GM19035 (cell line): ENCODE measurements at regions not wholly inside any gene's neighbourhood (a gene's known extent, or its start where the extent isn't known, plus 50 kb on each side); places are given as distances from the start of the nearest gene placed in this dataset.
A peak's percentile ranks its signal among the peaks of the same experiment; 100 is the strongest.

Experiments used
- ATAC-seq: cut with Tn5 transposase; IDR thresholded peaks from one replicate; pipeline ENCODE4 v1.9.1; 2021; ENCODE audit not compliant: unreplicated experiment

DNA sequence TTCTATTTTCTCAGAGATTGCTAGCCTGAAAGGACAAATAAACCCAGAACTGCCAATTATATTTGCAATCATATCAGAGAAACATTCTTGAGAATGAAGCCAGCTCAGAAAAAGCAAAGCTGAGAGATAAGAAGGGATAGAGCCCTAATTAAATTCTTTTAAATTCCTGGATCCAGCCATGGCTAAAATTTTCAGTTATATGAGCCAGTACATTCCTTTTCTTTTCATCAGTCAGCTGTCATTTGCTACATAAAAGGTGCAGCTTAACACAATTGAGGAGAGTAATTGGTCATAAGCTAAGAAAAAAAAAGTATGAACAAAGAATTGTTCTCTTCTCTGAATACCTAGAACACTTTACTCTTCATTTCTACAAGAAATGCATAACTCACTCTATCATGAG lies 303.5 kb upstream of the FIGN start:
- no peak for ATAC-seq

DNA sequence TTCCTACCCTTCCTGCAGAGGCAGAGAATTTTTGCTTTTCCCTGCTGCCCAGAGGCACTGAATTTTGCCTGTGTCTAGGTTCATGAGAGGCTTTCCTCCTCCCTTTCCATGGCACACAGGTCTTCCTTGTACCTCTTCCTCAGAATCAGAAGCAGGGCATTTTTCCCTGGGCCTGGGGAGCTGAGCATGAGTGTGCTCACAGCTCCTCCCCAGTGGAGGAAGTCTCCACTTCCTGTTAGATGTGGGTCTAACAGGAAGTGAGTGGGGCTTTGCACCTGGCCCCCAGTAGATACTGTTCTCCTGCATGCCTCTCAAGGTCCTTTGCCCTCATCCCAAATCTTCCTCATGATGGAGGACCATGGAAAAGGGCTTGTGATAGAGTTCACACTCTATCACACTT lies 297.2 kb upstream of the FIGN start:
- ATAC-seq: no peak

DNA sequence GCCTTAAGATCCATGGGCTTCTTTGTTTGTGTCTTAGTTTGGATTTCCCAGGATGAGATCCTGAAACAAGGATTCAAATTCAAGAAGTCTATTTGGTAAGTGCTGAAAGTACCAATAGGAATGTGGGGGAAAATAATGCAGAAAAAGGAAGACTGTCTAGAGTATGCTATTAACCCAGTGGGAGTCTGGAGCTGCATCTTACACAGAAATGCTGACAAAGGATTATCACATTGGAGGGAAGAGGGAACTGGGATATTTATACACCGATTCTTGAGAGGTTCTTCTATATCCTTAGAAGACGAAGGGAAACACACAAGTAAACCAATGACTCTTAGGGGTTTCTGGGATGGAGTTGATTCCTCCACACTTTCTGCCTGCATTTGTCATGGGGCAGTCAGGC lies 294.8 kb upstream of the FIGN start:
- ATAC-seq: no peak

DNA sequence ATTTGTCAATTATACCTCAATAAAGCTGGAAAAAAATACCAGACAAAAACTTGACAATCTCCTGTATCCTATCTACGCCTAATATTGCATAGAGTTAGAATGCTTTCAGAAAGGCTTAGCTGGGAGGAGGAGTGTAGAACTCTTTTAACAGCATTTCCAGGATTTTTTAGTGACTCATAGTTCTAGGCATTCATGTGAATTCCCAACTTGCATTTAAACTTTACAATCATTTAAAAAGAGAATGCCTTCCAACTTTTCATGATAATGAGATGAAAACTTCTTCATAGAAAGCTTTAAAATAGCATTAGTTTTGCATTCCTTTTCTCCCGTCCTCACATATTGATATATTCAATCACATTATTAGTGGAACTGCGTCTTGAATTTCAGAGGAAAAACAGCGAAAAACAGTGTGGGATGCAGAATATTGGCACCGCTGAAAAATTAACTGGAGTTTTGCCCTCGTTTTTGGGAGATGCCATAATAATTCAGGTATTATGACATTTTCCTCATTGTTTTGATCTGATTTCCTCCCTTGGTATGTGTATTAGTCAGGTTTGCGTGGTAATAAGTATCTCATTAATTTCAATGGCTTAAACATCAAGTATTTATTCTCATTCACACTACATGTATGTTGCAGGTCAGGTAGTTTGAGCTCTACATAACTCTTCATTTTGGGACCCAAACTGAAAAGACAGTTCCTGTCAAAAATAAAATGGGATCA lies 293.2 kb upstream of the FIGN start:
- no peak for ATAC-seq

- ATAC-seq: no peak
Observed at GRCh38 chr2:164024396-164024795, 288.6 kb upstream of the FIGN start.

DNA sequence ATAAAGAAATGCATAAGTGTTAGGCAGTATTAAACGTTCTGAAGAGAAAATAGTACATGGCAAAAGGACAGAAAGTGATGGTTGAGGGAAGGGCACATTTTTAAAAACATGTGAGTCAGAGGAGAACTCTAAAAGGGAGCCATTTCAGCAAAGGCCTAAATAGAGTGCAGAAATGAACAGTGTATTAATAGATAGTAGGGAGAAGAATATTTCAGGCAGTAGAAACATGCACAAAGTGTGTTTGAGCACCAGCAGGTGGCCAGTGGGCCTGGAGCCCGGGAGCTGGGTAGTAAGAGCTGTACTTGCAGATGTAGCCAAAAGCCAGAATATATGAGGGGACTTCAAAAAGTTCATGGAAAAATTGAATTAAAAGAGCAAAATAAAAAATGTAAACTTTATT lies 288.1 kb upstream of the FIGN start:
- no peak for ATAC-seq

DNA sequence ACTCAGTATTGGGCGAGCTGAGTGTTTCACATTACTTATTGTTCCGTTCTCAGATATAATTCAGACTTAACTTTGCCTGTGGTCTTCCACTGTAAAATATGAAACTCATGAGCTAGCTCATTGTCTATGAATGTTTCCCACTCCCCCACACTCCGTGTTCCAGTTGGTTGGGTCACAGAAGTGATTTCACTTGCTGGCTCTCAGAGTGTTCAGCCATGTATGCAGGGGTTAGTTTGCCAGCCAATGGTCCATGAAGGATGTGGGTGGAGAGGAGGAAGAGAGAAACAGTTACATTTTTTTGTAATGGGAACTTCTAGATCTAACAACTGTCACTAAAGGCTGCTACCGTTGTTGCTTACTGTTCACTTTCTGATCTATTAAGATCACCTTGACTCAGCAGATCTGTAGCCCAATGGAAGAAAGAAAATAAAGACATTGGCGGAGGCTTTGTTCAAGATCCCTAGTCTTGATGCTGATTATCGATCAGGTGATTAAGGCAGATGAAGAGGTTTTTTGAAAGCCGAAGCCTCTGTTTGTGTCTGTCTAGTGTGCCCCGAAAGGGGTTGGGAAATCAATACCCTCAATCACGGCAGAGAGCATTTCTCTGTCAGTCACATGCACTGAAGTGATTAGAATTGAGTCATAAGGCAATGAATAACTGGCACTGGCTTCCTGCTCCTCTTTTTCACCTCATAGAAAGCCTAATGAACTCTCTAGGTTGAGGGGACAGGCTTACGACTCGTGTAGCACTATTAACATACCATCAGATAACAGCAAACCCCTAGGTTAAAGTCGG lies 279.7 kb upstream of the FIGN start:
- ATAC-seq: peak; percentile 90

DNA sequence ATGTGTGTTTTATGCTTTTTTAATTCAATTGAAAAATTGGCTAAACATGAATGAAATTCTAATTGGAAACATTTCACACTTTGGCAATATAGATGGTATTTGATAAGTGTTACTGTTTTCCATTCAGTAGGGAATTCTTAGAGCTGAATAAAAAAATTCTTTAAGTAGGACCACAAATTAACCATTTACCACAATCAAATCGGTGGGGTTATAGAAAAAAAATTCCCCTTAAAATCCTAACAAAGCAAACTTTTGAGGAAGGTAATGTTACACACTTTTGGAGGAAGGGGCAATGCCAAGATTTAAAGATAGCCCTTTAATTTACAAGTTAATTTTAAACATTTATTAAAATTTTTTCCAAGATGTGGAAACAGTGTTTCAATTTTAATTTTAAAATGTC lies 279.0 kb upstream of the FIGN start:
- ATAC-seq: no peak

DNA sequence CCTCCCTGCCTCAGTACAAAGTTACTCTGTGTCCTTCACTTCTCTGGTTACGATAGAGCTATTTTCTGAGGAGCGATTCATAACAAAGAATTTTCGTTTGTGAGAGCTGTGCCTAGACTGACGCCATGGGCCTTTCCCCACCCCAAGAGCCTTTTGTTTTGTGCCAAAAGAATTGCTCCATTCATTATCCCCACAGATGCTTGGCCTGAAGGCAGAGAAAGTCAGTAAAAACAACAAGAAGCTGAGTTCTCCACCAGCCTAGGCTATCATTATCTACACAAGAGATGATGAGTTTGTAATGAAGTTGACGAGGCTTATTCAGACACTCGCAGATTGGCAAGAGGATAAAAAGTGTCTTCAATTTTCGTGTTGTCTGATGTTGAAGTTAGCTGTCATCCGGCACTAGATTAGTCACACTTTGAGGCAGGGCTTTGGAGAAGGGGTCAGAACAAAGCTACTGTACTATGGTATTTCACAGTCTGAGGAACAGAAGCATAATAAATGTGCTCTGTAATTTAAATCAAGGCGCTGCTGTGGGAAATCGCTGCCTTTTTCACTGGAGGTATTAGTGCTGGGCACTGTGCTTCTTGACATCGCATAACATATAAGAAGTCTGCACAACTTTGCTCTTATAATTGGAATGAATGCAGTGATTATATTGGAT lies 278.4 kb upstream of the FIGN start:
- ATAC-seq: no peak

- no peak for ATAC-seq
Observed at GRCh38 chr2:164012581-164012980, 276.8 kb upstream of the FIGN start.

DNA sequence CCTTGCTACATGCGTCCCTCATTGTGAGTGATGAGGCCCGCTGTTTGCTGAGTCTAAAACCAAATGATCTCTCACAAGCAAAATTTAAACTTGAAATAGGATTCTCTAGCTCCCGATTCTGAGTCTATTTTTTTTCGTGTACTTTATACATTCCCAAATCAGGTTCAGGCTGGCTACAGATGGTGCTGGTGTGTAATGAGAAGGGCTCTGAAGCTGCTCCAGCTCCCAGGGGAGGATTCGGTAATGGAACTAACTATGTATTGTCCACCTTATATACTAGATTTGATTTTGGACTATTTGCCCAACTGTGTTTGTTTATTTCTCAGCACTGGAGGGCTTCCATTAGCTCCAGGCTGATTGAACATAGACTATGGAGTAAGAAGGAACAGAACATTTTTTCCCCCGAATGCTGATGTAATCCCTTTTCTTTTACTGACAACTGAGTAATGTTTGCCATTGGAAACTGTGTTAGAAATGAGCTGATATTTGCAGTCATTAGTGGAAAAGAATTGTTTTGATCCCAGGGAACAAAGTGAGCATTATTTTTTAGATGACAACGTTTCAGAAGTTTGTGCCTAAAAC lies 274.0 kb upstream of the FIGN start:
- no peak for ATAC-seq

DNA sequence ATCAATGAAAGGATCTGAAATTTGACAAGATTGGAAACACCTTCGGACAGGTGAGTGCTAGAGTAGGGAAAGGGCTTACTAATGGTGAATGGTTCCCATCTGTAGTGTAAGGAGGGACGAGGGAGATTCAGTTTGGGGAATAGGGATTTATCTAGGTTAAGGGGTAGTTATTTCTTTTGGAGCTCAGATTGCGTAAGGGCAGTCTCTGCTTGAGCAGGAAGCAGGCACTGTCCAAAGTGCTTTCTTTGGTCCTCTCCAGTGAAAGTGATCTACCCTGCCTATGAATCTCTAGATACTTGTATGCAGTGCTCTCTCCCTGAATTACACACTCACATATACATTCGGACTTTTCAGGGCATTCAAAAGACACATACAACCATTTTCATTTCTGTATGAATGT lies 272.9 kb upstream of the FIGN start:
- ATAC-seq: no peak

GRCh38 chr2:164006704-164007103 lies 270.9 kb upstream of the FIGN start:
- no peak for ATAC-seq

GRCh38 chr2:164000176-164000575 lies 264.4 kb upstream of the FIGN start:
- no peak for ATAC-seq

- no peak for ATAC-seq
Observed at GRCh38 chr2:163997466-163997865, 261.7 kb upstream of the FIGN start.

GRCh38 chr2:163990541-163990940 lies 254.7 kb upstream of the FIGN start:
- ATAC-seq: no peak

- ATAC-seq: no peak
Observed at GRCh38 chr2:163990101-163990500, 254.3 kb upstream of the FIGN start.

DNA sequence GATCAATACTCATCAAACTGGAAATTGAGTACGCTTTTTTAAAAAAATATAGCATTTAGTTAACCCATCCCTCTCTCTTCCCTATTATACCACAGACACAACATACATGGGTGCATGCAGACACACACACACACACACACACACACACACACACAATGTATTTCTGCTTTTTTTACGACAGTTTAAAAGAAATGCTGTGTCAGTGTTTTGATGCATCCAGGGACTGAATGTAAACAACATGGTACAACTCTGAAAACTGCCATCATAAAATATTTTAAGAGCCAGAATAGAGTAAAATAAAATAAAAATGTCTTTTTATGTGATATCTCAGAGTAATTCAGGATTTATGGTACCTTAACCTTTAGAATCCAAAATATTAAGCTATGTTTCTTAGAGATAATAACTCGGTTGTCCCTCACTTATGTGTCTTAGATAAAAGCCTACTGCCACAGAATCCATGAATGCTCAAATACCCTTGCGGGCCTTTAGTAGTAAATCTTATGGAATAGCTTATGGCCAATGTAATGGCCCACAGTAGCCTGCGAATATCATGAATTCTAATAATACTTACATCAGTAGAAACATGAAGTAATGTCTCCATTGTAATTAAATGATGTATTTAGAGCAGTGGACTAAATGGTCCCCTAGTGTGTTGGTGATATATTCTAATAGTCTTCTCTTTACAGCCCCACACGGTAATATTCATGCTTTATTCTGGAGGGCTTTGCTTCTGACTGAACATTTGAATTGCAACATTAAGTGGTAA lies 251.6 kb upstream of the FIGN start:
- ATAC-seq: no peak

- ATAC-seq: no peak
Observed at GRCh38 chr2:163984986-163985385, 249.2 kb upstream of the FIGN start.

DNA sequence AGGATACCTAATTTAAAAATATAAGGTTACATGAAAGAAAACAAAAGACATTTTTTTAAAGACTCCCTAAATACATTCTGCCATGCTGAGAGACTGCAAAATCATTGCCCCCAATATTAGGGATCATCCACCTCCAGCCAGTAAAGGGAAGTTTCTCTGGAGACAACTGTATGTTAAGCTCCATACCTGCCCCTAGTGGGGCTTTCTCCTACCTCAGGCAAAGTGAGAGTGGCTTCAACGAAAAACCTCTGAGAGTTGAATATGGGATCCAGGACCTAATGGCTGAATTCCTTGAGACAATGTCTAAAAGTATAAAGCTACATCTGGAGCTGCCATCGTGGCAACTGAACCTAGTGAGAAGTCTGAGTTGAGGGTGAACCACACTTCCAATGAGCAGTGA lies 248.1 kb upstream of the FIGN start:
- ATAC-seq: no peak

DNA sequence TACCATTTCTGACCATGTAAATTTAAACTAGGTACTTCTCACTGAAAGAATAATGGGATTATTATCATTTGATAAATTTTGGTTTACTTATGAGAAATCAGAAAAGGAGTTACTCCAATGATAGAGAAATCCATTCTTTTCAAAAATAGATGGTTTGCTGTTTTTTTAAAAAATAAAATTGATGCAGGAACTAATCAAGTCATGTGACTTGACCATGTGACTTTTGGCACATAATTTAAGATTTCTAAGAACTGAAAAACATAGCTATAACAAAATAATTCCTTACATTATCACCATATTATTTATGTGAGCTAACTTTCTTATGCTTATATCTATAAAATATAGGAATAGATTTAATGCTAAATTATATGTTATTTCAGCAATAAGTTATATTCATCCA lies 247.1 kb upstream of the FIGN start:
- ATAC-seq: no peak
